HG03558 (cell line): ENCODE measurements at regions not wholly inside any gene's neighbourhood (a gene's known extent, or its start where the extent isn't known, plus 50 kb on each side); places are given as distances from the start of the nearest gene placed in this dataset.
A peak's percentile ranks its signal among the peaks of the same experiment; 100 is the strongest.

Experiments used
- ATAC-seq: cut with Tn5 transposase; IDR thresholded peaks from one replicate; pipeline ENCODE4 v1.9.1; 2021; ENCODE audit warnings: moderate number of reproducible peaks; ENCODE audit not compliant: unreplicated experiment; ENCODE audit errors: extremely low read depth

- no peak for ATAC-seq
Observed at GRCh38 chr3:182180654-182181385, 469.1 kb downstream of the SOX2 start.

DNA sequence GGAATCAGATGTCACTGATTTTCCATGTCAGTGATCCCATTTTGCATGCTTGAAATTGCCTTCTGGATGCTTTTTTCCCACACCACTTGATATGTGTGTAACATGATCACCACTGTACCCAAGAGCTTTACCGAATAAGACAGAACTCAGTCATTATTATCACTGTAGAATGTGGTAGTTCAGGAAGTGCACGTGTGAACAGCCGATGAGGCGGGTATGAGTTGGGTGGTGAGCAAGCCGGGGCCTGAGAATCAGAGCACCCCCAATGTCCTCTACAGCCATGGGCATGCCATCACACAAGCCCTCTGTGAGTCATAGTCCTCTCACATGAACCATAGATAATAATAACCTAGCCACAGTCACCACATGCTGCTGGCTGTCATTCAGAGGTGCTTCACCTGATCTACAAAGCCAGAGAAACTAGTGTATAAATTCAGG is 470.8 kb downstream of the SOX2 start:
- peak; percentile 76 for ATAC-seq

DNA sequence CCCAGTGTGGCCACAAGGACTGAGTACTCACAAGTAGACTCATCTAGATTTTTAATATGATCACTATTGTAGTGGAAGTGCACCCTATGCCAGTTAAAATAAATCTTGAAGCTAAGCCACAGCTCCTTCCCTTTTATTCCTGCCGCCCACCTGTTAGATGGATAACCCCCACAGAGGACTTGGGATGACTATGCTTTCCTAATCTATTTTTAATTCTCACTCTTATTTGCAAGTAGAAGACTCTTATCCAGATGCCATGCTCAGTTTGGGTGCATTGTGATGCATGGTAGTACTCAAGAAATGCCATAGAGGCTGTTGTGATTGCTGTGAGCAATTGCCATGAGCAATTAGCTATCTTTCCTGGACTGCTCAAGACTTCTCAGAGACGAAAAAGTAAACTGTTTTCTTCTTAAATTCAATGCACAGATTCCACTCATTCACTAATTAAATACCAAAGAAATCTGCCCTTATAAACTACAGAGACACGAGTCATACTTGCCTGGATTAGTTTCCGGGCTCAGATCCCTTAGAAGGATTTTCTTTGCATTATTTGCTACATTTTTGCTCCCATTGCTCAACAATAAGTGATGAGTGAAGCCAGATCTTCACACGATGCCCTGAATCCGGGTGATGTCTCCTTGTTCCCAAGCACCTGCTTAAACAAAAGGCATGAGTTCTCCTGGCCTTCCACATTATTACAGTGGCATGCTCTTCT is 472.1 kb downstream of the SOX2 start:
- no peak for ATAC-seq

DNA sequence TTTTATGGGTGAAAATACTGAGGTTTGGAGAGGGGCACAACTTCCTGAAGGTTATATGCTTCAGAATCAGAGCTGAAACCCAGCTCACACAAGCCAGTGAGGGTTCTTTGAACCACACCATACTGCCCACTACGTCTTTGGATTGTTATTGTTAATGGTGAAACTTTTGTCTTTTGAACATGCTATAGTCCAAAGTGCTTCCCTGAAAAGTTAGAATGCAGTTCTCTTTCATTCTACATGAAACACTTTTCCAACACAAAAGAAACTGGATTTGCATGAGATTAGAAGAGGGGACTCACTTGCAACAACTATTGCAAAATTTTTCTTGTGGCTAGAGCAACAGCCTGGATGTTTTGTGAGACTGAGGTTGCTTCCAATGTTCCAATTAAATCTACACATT is 473.6 kb downstream of the SOX2 start:
- no peak for ATAC-seq

DNA sequence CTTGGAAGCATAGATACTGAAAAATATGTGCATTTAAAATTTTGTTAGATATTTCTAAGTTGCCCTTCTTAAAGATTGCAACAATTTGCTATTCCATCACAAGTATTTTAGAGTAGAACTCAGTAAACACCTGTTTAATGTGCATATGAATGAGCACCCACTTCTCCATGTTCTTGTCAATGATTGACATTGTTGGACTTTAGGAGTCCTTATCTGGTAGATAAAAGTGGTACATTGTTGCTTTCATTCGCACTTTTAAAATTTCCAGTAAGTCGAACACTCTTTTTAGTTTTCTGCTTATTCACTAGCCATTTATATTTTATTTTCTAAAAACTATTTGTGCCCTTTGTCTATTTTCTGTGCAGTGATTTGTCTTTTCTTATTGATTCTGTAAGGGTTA is 478.3 kb downstream of the SOX2 start:
- no peak for ATAC-seq

- ATAC-seq = no peak
Observed at GRCh38 chr3:182198345-182198744, 486.6 kb downstream of the SOX2 start.

DNA sequence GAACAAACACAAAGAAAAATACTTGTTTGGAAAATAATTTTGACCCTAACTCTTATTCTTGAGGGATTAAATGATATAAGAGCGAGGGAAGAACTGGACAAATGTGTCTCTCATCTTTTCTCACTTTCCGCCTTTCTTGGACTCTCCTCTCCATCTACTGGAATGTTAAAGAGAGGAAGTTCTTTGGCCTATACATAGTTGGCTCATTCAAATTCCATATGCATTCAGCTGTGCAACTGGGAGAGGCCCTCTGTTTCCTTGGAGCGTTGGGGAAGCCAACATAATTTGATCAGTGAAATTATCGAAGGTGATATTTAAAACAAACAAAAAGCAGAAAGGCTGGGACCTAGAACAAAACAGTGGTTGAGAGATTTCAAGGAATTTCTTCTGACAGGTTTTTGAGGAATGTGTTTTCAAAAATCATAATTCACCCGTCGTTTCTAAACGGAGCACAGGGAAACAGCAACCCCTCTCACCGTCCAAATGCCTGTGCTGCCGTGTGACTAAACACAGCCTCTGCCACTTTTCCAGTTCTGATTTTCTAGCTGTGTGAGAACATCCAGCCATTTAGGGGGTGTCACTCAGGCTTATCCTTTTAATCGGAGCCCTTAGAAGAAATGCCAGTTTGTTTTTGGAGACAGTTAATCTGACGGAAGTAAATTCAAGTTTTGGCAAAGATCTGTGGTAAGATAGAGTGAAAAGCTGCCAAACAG is 489.9 kb downstream of the SOX2 start:
- ATAC-seq = no peak

DNA sequence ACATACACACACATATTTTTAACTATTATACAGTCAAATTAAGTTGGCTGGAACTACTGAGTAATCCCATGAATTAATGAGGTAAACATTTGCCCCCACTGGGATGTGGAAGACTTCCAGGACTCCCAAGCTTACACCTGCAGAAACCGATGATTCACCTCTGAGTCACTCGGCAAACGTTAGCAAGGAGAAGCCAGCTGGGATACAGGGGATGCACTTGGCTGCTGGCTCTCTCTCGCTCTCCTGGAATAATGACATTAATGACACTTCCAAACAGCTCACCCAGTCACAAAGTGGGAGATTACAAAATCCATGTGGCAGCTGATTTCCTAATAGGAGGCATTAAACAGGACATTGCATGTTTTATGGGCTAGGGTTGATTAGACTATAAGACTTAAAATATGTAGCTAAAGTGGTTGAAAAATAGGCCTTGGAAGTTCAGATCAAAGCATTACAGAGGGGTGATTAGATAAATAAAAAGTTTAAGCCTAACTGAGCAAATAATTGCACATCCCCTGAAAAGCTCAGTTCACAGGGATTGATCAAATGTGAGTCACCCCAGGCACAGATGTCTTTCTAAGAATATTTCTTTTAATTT is 500.9 kb downstream of the SOX2 start:
- ATAC-seq = no peak

GRCh38 chr3:182214416-182214815 is 502.7 kb downstream of the SOX2 start:
- no peak for ATAC-seq

DNA sequence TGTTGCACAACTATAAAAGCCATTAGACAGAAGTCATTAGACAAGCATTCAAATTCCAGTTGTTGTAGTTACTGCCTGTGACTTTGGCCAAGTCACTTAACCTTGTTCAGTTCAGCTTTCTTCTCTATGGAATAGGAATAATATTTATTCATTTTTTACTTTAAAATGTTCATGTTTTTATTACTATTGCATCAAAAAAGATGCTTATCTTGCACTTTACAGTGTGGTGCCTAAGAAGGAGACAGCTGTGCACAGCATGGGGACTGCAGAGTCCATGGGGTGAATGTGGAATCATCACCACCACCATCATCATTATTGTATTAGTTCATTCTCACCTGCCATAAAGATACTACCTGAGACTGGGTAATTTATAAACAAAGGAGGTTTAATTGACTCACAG is 504.2 kb downstream of the SOX2 start:
- no peak for ATAC-seq

DNA sequence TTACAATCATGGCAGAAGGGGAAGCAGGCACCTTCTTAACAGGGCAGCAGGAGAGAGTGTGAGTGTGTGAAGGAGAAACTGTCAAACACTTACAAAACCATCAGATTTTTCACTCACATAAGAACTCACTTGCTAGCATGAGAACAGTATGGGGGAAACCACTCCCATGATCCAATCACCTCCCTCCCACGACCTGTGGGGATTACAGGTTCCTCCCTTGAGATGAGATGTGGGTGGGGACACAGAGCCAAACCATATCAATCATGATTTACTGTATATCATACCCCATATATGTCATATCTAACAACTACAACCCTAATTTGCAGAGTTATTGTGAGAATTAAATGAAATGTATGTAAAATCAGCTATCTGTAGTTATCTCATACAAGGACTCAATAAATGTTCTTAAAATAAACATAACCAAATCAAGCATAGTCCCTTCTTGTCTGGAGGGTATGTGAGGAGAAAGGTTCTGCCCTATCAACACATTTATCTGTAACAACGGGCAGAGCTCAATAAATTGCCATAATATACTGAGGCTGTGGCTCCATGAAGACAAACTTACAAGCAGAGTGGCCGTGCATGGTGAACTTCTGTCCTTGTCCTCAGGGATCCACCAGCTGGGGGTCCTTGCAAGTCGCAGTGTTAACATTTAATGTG is 504.7 kb downstream of the SOX2 start:
- no peak for ATAC-seq

GRCh38 chr3:182220013-182220412 is 508.3 kb downstream of the SOX2 start:
- ATAC-seq = no peak

DNA sequence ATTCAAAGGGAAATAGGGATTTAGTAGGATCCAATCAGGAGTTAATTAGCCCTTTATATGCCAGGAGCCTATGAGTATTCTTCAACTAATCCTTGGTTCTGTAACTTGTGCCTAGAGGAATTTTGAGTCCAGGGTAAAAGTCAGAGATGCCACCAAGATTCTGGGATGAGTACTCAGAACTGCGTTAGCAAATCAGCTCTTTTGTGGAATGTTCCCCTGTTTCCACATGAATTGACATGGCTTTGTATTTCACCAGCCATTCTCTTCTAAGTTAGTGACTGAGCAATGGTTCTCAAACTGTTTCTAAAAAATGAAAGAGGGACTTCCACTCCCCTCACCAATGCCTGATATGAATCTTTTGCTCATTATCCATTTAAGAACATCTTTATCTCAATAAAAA is 508.7 kb downstream of the SOX2 start:
- ATAC-seq = no peak

- no peak for ATAC-seq
Observed at GRCh38 chr3:182226995-182227394, 515.3 kb downstream of the SOX2 start.

GRCh38 chr3:182233405-182233804 is 521.7 kb downstream of the SOX2 start:
- ATAC-seq = no peak

DNA sequence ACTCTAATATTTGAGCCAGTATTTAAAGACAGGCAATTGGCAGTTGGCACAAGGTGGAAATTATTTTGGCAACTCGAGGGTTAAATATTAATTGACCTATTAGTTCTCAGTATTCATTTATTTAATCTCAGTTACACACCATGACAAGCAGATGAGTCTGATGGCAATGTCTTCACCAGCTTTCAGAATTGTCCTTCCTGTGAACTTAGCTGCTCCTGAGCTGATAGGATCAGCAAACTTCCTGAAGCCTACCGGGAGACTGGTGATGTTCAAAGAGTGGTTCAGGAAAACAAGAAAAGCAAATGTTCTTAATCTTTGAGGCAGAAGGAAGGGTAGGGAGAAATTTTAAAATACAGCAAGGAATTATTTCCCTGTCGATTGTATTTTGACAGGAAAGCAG is 522.2 kb downstream of the SOX2 start:
- no peak for ATAC-seq

DNA sequence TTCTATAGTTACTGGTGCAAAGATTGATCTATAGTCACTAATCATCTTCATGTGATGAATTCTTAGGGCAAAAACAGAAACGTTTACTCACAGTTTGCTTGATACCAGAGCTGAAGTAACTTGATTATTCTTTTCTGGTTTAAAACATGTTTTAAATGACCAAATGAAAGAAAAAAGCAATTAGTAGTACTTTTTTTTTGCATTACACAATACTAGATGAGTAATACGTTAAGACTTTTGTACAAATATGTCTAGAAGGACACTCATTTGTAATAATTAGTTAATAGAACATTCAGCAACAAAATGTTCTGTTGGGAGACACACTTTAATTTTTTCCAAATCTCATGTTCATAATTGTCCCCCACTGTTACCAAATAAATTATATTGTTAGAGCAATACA is 523.2 kb downstream of the SOX2 start:
- ATAC-seq = no peak

DNA sequence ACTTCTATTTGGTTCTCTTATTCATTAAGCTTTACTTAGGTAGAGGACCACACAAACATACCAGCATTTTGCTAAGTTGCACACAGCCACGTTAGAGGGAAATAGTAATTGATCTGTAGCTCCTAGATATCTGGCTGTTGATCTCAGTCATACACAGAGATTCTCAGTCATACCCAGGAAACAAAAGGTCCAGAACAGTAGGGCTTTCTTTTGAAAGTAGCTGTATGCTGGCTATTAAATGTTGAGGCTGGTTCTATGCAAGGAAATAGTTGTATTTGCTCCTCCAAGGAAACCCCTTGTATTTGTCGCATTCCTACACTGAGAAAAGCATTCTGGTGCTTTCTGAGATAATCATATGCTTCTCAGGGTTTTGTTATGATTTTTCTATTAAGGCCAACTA is 523.8 kb downstream of the SOX2 start:
- no peak for ATAC-seq

GRCh38 chr3:182238126-182238525 is 526.4 kb downstream of the SOX2 start:
- no peak for ATAC-seq

- no peak for ATAC-seq
Observed at GRCh38 chr3:182239316-182239715, 527.6 kb downstream of the SOX2 start.
